ENCODE measurements at regions not wholly inside any gene's neighbourhood (a gene's known extent, or its start where the extent isn't known, plus 50 kb on each side); places are given as distances from the start of the nearest gene placed in this dataset.

DNA sequence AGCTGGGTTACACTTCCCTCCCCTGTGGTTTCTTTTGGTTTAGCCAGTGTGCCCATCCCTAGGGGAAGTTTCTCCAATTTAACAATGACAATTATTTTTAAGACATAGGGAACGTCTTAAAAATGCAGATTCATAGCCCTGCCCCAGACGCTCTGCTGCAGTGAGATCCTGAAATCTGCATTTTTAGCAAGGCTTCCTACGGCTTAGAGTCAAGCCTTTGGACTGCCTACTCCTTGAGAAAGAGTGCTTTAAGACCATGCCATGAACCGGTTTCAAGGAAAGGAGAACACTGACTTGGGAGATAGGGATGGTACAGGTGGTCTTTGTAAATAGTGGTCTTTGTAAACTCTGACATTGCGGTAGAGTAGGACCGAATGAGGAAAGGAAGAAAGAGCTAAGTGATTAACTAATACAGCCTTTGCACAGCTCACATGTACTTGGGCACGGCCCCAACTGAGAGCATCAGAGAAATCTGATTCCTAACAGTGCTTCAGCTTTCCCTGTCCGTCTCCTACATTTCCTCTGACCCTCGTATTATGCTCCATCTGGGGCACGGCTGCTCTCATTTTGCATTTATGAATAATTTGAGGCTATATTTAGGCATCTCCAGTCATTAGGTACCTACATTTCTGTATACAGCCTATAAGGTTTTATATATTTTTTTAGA lies 217.6 kb upstream of the TANK start:
- TF ChIP-seq, protein P1, sequence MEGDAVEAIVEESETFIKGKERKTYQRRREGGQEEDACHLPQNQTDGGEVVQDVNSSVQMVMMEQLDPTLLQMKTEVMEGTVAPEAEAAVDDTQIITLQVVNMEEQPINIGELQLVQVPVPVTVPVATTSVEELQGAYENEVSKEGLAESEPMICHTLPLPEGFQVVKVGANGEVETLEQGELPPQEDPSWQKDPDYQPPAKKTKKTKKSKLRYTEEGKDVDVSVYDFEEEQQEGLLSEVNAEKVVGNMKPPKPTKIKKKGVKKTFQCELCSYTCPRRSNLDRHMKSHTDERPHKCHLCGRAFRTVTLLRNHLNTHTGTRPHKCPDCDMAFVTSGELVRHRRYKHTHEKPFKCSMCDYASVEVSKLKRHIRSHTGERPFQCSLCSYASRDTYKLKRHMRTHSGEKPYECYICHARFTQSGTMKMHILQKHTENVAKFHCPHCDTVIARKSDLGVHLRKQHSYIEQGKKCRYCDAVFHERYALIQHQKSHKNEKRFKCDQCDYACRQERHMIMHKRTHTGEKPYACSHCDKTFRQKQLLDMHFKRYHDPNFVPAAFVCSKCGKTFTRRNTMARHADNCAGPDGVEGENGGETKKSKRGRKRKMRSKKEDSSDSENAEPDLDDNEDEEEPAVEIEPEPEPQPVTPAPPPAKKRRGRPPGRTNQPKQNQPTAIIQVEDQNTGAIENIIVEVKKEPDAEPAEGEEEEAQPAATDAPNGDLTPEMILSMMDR (IDR thresholded peaks at IDR 0.05) = no peak
- no peak for TF ChIP-seq EZH2 (IDR thresholded peaks at IDR 0.05; ENCODE audit: borderline replicate concordance, insufficient read depth, low read depth, low read length, poor library complexity, severe bottlenecking)

Measured in B cell (primary cell).